ENCODE measurements at regions not wholly inside any gene's neighbourhood (a gene's known extent, or its start where the extent isn't known, plus 50 kb on each side); places are given as distances from the start of the nearest gene placed in this dataset.
A peak's percentile ranks its signal among the peaks of the same experiment; 100 is the strongest.

GRCh38 chr10:3272300-3272699 is 99.7 kb upstream of the PITRM1 start:
- CTCF ChIA-PET = interaction anchor here (0.6 kb wide), 1 partner anchor 1363 kb away, joined by 5 read pairs; no protein-coding TSS in a partner anchor
- BruUV-seq (replicated peaks) = no TSS peak
- peak; percentile 4 for FAIRE-seq

GRCh38 chr10:3271354-3272115 is 99.0 kb upstream of the PITRM1 start:
- intact Hi-C loops (cut with micrococcal nuclease) (loop anchor here (1.0 kb wide), 1 partner anchor 7 kb away; no protein-coding TSS in a partner anchor), dilution Hi-C loops (cut with MboI; ENCODE audit: extremely low pct_ligation_motif_present, low sequenced_read_pairs) (no loop called here)
- BruUV-seq (replicated peaks) = TSS peak; percentile 64
- Histone ChIP-seq H3K4me2 (ENCODE audit: insufficient read depth, low read length) (no peak overlapping the region), H4K20me1 (replicated peaks; ENCODE audit: control insufficient read depth, extremely low read depth, insufficient read depth, low read length) (no peaks in the 10 kb centered on the region), H3K27ac (ENCODE audit: insufficient read depth, low read depth, low read length) (no peak overlapping the region), H3K36me3 (ENCODE audit: control insufficient read depth in 2 of 2, extremely low read depth in 1 of 2, insufficient read depth in 2 of 2, low read length in 2 of 2) (no peaks in the 10 kb centered on the region), H3K9me3 (replicated peaks; ENCODE audit: control insufficient read depth, insufficient read depth, low read length) (no peaks in the 10 kb centered on the region), H3K79me2 (ENCODE audit: control insufficient read depth, insufficient read depth, low read length) (no peaks in the 10 kb centered on the region), H2AFZ (ENCODE audit: low read depth, low read length) (no peak overlapping the region), H3K4me3 (replicated peaks in 1 of 3; ENCODE audit: insufficient read depth in 1 of 3, low read depth in 1 of 3, low read length in 3 of 3) (no peak overlapping the region), H3K9me1 (replicated peaks; ENCODE audit: control insufficient read depth, extremely low read depth, insufficient read depth, low read length) (no peaks in the 10 kb centered on the region), H3K4me1 (ENCODE audit: control insufficient read depth, extremely low read depth, insufficient read depth, low read length) (peaks cover 8% of the 10 kb centered on the region), H3K9ac (replicated peaks; ENCODE audit: extremely low read depth, insufficient read depth, low read length) (no peak overlapping the region), H3K27me3 (ENCODE audit: control insufficient read depth in 2 of 2, insufficient read depth in 2 of 2, low read length in 2 of 2) (peaks cover 4 to 9% of the 10 kb centered on the region in 2 experiments)
- TF ChIP-seq POLR2AphosphoS5 (IDR thresholded peaks at IDR 0.05; ENCODE audit: insufficient read depth, low read depth, low read length) (no peak), JUN (IDR thresholded peaks at IDR 0.05; ENCODE audit: borderline replicate concordance, insufficient read depth, insufficient read length, low read depth) (no peak), MAX (IDR thresholded peaks at IDR 0.05; ENCODE audit: insufficient read depth, insufficient read length) (no peak)
- ChIA-PET POLR2A (interaction anchor here (0.6 kb wide), 1 partner anchor 8 kb away, joined by 4 read pairs; no protein-coding TSS in a partner anchor), CTCF (interaction anchor here (0.6 kb wide), 1 partner anchor 1363 kb away, joined by 5 read pairs; no protein-coding TSS in a partner anchor)
- FAIRE-seq (no peak), DNase-seq (ENCODE audit: low read depth, low spot score) (peak; percentile 28)

More at GRCh38 chr10:3272300-3272699, 99.7 kb upstream of the PITRM1 start:
- intact Hi-C loops (cut with micrococcal nuclease) = loop anchor here (1.0 kb wide), 1 partner anchor 8 kb away; no protein-coding TSS in a partner anchor
- dilution Hi-C loops (cut with MboI; ENCODE audit: extremely low pct_ligation_motif_present, low sequenced_read_pairs) = no loop called here
- Histone ChIP-seq H3K36me3 (ENCODE audit: control insufficient read depth in 2 of 2, extremely low read depth in 1 of 2, insufficient read depth in 2 of 2, low read length in 2 of 2) (no peaks in the 10 kb centered on the region), H3K27ac (ENCODE audit: insufficient read depth, low read depth, low read length) (no peak overlapping the region), H3K4me1 (ENCODE audit: control insufficient read depth, extremely low read depth, insufficient read depth, low read length) (peaks cover 8% of the 10 kb centered on the region), H3K9me3 (replicated peaks; ENCODE audit: control insufficient read depth, insufficient read depth, low read length) (no peaks in the 10 kb centered on the region), H2AFZ (ENCODE audit: low read depth, low read length) (no peak overlapping the region), H3K79me2 (ENCODE audit: control insufficient read depth, insufficient read depth, low read length) (no peaks in the 10 kb centered on the region), H4K20me1 (replicated peaks; ENCODE audit: control insufficient read depth, extremely low read depth, insufficient read depth, low read length) (no peaks in the 10 kb centered on the region), H3K9ac (replicated peaks; ENCODE audit: extremely low read depth, insufficient read depth, low read length) (no peak overlapping the region), H3K4me2 (ENCODE audit: insufficient read depth, low read length) (no peak overlapping the region), H3K9me1 (replicated peaks; ENCODE audit: control insufficient read depth, extremely low read depth, insufficient read depth, low read length) (no peaks in the 10 kb centered on the region), H3K27me3 (ENCODE audit: control insufficient read depth in 2 of 2, insufficient read depth in 2 of 2, low read length in 2 of 2) (peaks cover 4 to 9% of the 10 kb centered on the region in 2 experiments), H3K4me3 (replicated peaks in 1 of 3; ENCODE audit: insufficient read depth in 1 of 3, low read depth in 1 of 3, low read length in 3 of 3) (no peak overlapping the region)
- TF ChIP-seq FOS (IDR thresholded peaks at IDR 0.05; ENCODE audit: borderline replicate concordance, insufficient read depth, low read length) (no peak), MAX (IDR thresholded peaks at IDR 0.05; ENCODE audit: insufficient read depth, insufficient read length) (no peak), GATA2 (IDR thresholded peaks at IDR 0.05; ENCODE audit: insufficient read depth, insufficient read length, low read depth, low read length) (peak; percentile 52), POLR2AphosphoS5 (IDR thresholded peaks at IDR 0.05; ENCODE audit: insufficient read depth, low read depth, low read length) (no peak), EZH2 (IDR thresholded peaks at IDR 0.05; ENCODE audit: borderline replicate concordance, low read depth, low read length, severe bottlenecking) (no peak), JUN (IDR thresholded peaks at IDR 0.05; ENCODE audit: borderline replicate concordance, insufficient read depth, insufficient read length, low read depth) (peak; percentile 7)
- DNase-seq (ENCODE audit: low read depth, low spot score) = peak; percentile 69
- POLR2A ChIA-PET = interaction anchor here (0.6 kb wide), 1 partner anchor 8 kb away, joined by 4 read pairs; no protein-coding TSS in a partner anchor
